Peyer's patch (tissue), 4 donors: ENCODE measurements at regions not wholly inside any gene's neighbourhood (a gene's known extent, or its start where the extent isn't known, plus 50 kb on each side); places are given as distances from the start of the nearest gene placed in this dataset.

Experiments
- POLR2A ChIP-seq, 2 donors: fragments of 450-650 bp; IDR thresholded peaks; one replicate each; pipeline ENCODE4 v1.5.1; 2017; ENCODE audit warnings: antibody characterized with exemption in 2 of 2, mild to moderate bottlenecking in 2 of 2, moderate library complexity in 2 of 2
- TF ChIP-seq, protein P1 (sequence below), 6 experiments: fragments of 450-650 bp in 4 of 6; fragments of 200-600 bp in 2 of 6; sonication (generic) in 1 of 6; IDR thresholded peaks; one replicate each; pipeline ENCODE4 v1.5.1; 2017 to 2019; ENCODE audit warnings: antibody characterized with exemption in 6 of 6, mild to moderate bottlenecking in 3 of 6, moderate library complexity in 1 of 6

DNA sequence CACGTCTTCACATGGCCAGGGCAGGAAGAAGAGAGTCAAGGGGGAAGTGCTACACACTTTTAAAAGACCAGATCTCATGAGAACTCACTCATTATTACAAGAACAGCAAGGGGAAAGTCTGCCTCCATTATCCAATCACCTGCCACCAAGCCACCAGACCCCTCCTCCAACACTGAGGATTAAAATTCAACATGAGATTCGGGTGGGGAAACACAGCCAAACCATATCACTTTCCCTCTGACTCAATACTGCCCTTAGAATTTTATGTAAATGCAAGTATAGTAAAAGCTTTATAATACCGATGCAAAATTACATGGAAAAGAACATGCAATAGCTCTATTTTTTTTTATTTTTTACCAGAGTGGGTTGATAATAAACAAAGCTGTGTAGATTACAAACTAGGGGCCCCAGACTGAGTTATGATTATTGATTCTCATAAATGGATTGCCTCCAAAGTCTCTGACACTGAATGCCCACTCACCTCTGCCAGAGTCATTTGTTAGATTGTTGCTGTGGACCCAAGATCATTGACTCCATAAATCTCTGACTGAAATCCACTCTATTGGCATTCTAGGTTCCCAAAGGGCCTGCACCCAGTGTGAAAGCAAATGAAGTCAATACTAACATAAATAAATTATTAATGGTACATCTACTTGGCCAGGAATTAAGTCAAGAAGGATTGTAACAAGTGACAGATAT, 184.8 kb upstream of the FUT9 start:
- TF ChIP-seq, protein P1, sequence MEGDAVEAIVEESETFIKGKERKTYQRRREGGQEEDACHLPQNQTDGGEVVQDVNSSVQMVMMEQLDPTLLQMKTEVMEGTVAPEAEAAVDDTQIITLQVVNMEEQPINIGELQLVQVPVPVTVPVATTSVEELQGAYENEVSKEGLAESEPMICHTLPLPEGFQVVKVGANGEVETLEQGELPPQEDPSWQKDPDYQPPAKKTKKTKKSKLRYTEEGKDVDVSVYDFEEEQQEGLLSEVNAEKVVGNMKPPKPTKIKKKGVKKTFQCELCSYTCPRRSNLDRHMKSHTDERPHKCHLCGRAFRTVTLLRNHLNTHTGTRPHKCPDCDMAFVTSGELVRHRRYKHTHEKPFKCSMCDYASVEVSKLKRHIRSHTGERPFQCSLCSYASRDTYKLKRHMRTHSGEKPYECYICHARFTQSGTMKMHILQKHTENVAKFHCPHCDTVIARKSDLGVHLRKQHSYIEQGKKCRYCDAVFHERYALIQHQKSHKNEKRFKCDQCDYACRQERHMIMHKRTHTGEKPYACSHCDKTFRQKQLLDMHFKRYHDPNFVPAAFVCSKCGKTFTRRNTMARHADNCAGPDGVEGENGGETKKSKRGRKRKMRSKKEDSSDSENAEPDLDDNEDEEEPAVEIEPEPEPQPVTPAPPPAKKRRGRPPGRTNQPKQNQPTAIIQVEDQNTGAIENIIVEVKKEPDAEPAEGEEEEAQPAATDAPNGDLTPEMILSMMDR (IDR thresholded peaks at IDR 0.05), result no peak
- TF ChIP-seq POLR2A (IDR thresholded peaks at IDR 0.05), result no peak
